T-cell (primary cell): ENCODE measurements at regions not wholly inside any gene's neighbourhood (a gene's known extent, or its start where the extent isn't known, plus 50 kb on each side); places are given as distances from the start of the nearest gene placed in this dataset.
A peak's percentile ranks its signal among the peaks of the same experiment; 100 is the strongest.
"Not testable (repeated sequence)": the region's sequence is repeated elsewhere in the genome, so short reads cannot be mapped to it uniquely, and the experiment has no call there.

Experiments
- ATAC-seq, 4 experiments: fragments of 200-7000 bp in 3 of 4; fragments of 150-1000 bp in 1 of 4; cut with Tn5 transposase; replicated peaks in 1 of 4; 1 replicate in 3 of 4; 2 replicates in 1 of 4; pipeline ENCODE4 v1.10.0; 2021; ENCODE audit warnings: moderate library complexity in 3 of 4, mild to moderate bottlenecking in 2 of 4, moderate number of reproducible peaks in 1 of 4
- CTCF ChIA-PET, 2 donors: fragments of 300-600 bp; sonication (Branson Sonifier 250); formaldehyde crosslinking; loops; one replicate each; lab custom pipeline; 2022; ENCODE audit warnings: antibody characterized with exemption in 2 of 2; lab: Charles Lee
- POLR2A ChIA-PET, 2 donors: fragments of 300-600 bp; sonication (Branson Sonifier 250); formaldehyde crosslinking; loops; one replicate each; lab custom pipeline; 2022; ENCODE audit warnings: antibody characterized with exemption in 2 of 2; lab: Charles Lee
- DNase-seq, 35 experiments: peaks; one replicate each; pipeline versions ENCODE4 v3.0.0 to v3.0.0-alpha.2; 2013 to 2023
- H3K27ac ChIP-seq: one replicate; pipeline ENCODE4 v1.5.1; 2013; ENCODE audit warnings: low read length
- H3K27me3 ChIP-seq, 2 experiments: replicated peaks in 1 of 2; 1 replicate in 1 of 2; 2 replicates in 1 of 2; pipeline versions ENCODE4 v1.6.1 to v1.7.0; 2013; ENCODE audit warnings: low read length in 1 of 2, mixed read lengths in 1 of 2; ENCODE audit not compliant: control insufficient read depth in 2 of 2, insufficient read depth in 2 of 2; ENCODE audit errors: extremely low read depth in 1 of 2
- H3K36me3 ChIP-seq, 2 donors: 1 replicate in 1 of 2; 2 replicates in 1 of 2; pipeline versions ENCODE4 v1.6.1 to v1.7.0; 2013; ENCODE audit warnings: low read length in 1 of 2; ENCODE audit not compliant: control insufficient read depth in 2 of 2, insufficient read depth in 1 of 2; ENCODE audit errors: extremely low read depth in 1 of 2
- H3K4me1 ChIP-seq, 2 experiments: 1 replicate in 1 of 2; 2 replicates in 1 of 2; pipeline versions ENCODE4 v1.6.1 to v1.7.0; 2013; ENCODE audit warnings: low read length in 2 of 2, mixed read lengths in 1 of 2; ENCODE audit not compliant: insufficient read depth in 2 of 2, control insufficient read depth in 1 of 2; ENCODE audit errors: extremely low read depth in 1 of 2
- H3K4me3 ChIP-seq, 2 donors: 1 replicate in 1 of 2; 2 replicates in 1 of 2; pipeline versions ENCODE4 v1.5.1 to v1.7.0; 2013; ENCODE audit warnings: mild to moderate bottlenecking in 2 of 2, low read length in 1 of 2, moderate library complexity in 1 of 2; ENCODE audit not compliant: control insufficient read depth in 1 of 2; ENCODE audit errors: extremely low read depth in 1 of 2
- H3K9me3 ChIP-seq: 2 replicates; pipeline ENCODE4 v1.7.0; 2013
- H3K27ac Mint-ChIP-seq, 2 donors: one replicate each; pipeline ENCODE4 v1.8.0; 2020 to 2021; ENCODE audit warnings: mild to moderate bottlenecking in 2 of 2, mixed read lengths in 2 of 2
- H3K27me3 Mint-ChIP-seq, 2 donors: one replicate each; pipeline ENCODE4 v1.8.0; 2021 to 2022; ENCODE audit warnings: mixed read lengths in 2 of 2
- H3K36me3 Mint-ChIP-seq: one replicate; pipeline ENCODE4 v1.8.0; 2021; ENCODE audit warnings: mixed read lengths
- H3K4me1 Mint-ChIP-seq, 3 donors: one replicate each; pipeline ENCODE4 v1.8.0; 2020 to 2022; ENCODE audit warnings: mixed read lengths in 3 of 3, mild to moderate bottlenecking in 1 of 3
- H3K4me3 Mint-ChIP-seq, 3 donors: one replicate each; pipeline ENCODE4 v1.8.0; 2020 to 2022; ENCODE audit warnings: mild to moderate bottlenecking in 3 of 3, mixed read lengths in 3 of 3, moderate library complexity in 3 of 3
- H3K9me3 Mint-ChIP-seq, 3 donors: one replicate each; pipeline ENCODE4 v1.8.0; 2020 to 2022; ENCODE audit warnings: mixed read lengths in 3 of 3
- WGBS: methylation state at CpG from one replicate; pipeline ENCODE4 v1.1.5; 2013; ENCODE audit warnings: missing lambda C conversion rate; ENCODE audit not compliant: insufficient coverage; 5-methylcytosine and 5-hydroxymethylcytosine counted together

DNA sequence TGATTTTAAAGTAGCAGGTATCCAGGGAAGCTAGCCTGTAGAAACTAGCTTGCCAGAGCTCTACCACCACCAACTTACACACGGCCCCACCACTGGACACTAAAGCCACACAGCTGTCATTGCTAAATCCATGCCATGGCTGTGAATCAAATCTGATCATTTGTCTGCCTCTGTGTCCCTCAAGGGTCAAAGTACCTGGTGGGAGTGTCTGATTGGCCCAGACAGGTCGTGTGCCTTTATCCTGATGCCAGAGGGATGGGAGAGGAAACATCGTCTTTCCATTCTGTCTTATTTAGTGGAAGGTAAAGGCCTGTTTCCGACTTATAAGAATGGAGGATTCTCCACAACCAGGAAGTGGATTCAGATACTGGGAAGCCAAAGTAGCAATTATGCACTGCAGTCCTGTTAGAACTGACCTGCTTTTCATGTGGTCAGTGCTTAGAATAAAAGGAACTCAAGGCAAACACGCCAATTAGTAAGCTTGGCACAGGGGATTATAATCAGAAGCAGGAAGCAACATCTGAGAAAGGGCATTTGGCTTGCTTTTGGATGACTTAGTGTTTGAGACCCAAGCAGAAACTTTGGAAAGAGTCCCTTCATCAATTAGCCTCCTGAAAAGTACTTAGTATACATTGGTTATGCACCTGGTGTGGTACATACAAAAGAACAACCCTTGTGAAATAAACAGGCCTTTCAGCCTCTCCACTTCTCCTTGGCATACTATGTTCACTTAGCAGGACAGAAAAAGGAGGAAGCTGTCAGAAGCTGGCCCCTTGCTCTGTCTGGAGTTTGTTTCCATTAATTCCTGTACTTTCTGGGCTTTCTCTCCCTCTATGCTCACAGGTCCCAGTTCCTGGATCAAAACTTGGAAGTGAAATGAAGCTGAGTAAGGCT lies 192.4 kb downstream of the NUFIP1 start:
- no peak for ATAC-seq
- CTCF ChIA-PET: no interaction called here

DNA sequence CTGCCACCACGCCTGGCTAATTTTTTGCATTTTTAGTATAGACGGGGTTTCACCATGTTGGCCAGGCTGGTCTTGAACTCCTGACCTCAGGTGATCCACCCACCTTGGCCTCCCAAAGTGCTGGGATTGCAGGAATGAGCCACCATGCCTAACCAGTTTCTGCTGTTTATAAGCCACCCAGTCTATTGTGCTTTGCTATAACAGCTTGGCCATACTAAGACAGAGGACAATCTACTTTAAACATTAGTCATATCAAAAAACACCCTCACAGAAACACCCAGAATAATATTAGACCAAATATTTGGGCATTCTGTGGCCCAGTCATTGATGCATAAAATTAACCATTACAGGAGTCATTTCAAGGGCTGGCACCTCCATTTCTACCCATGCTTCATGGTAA lies 193.2 kb downstream of the NUFIP1 start:
- DNase-seq, CTCF ChIA-PET, H3K4me3 ChIP-seq, H3K9me3 ChIP-seq, H3K27ac Mint-ChIP-seq, ATAC-seq, H3K4me3 Mint-ChIP-seq, H3K36me3 ChIP-seq, H3K27me3 Mint-ChIP-seq, H3K4me1 ChIP-seq, H3K27me3 ChIP-seq, H3K36me3 Mint-ChIP-seq, POLR2A ChIA-PET, H3K9me3 Mint-ChIP-seq, H3K27ac ChIP-seq, H3K4me1 Mint-ChIP-seq: not testable (repeated sequence)
- 100% methylated on average over 2 of the region's 2 CpGs for WGBS

More for the DNA sequence above, 192.4 kb downstream of the NUFIP1 start:
- Histone ChIP-seq H3K9me3 (no peaks in the 10 kb centered on the region), H3K27me3 (no peaks in the 10 kb centered on the region), H3K4me3 (no peak overlapping the region), H3K27ac (no peak overlapping the region), H3K36me3 (no peaks in the 10 kb centered on the region), H3K4me1 (no peaks in the 10 kb centered on the region)
- H3K36me3 Mint-ChIP-seq: no peaks in the 10 kb centered on the region
- no peak for DNase-seq
- no peaks in the 10 kb centered on the region for H3K9me3 Mint-ChIP-seq
- POLR2A ChIA-PET: no interaction called here
- peaks cover 0 to 5% of the 10 kb centered on the region in 2 donors for H3K27me3 Mint-ChIP-seq
- no peak overlapping the region for H3K4me3 Mint-ChIP-seq
- WGBS: 86% methylated on average over 3 of the region's 5 CpGs
- no peaks in the 10 kb centered on the region for H3K4me1 Mint-ChIP-seq
- H3K27ac Mint-ChIP-seq: peak overlapping the region in 1 of 2 donors; percentile 1

DNA sequence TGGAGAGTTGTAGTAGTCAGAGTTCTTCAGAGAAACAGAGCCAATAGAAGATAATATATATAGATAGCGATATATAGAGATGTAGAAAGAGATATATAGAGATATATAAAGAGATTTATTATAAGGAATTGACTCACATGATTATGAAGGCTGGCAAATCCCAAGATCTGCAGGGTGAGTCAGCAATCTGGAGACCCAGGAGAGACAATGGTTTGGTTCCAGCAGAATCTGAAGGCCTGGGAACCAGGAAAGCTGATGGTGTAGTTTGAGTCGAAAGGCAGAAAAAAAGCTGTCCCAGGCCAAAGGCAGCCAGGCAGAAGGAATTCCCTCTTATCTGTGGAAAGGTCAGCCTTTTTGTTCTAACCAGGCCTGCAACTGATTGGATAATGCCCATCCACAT lies 194.1 kb downstream of the NUFIP1 start:
- WGBS: 100% methylated on average over 2 of the region's 2 CpGs
- ChIA-PET POLR2A (no interaction called here), CTCF (no interaction called here)
- Mint-ChIP-seq H3K27me3 (no peaks in the 10 kb centered on the region), H3K4me1 (no peaks in the 10 kb centered on the region), H3K36me3 (no peaks in the 10 kb centered on the region), H3K9me3 (no peaks in the 10 kb centered on the region), H3K27ac (no peak overlapping the region), H3K4me3 (no peak overlapping the region)
- H3K4me1 ChIP-seq: no peaks in the 10 kb centered on the region
- H3K9me3 ChIP-seq: no peaks in the 10 kb centered on the region
- DNase-seq (no peak), ATAC-seq (no peak)
- H3K36me3 ChIP-seq: no peaks in the 10 kb centered on the region
- no peak overlapping the region for H3K4me3 ChIP-seq
- H3K27me3 ChIP-seq: no peaks in the 10 kb centered on the region
- H3K27ac ChIP-seq: no peak overlapping the region

DNA sequence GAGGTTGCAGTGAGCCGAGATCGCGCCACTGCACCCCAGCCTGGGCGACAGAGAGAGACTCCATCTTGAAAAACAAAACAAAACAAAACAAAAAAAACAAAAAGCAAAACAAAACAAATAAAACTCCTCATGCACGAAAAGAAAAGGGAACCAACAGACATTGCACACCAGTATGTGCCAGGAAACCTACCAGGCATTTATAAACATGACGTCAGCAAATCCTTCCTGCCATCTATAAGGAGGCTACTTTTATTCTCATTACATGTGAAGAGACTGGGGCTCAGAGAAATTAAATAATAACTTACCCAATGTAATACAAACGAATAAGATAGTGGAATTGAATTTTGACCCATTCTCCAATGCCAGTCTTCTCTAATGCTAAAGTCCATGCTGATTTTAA lies 197.2 kb downstream of the NUFIP1 start:
- H3K4me3 Mint-ChIP-seq: no peak overlapping the region
- H3K27ac Mint-ChIP-seq: no peak overlapping the region
- H3K9me3 ChIP-seq: no peaks in the 10 kb centered on the region
- H3K9me3 Mint-ChIP-seq: no peaks in the 10 kb centered on the region
- no peaks in the 10 kb centered on the region for H3K4me1 Mint-ChIP-seq
- no peak overlapping the region for H3K4me3 ChIP-seq
- H3K27me3 ChIP-seq: no peaks in the 10 kb centered on the region
- no peaks in the 10 kb centered on the region for H3K4me1 ChIP-seq
- H3K27me3 Mint-ChIP-seq: no peaks in the 10 kb centered on the region
- DNase-seq: no peak
- no peak for ATAC-seq
- ChIA-PET POLR2A (no interaction called here), CTCF (no interaction called here)
- no peaks in the 10 kb centered on the region for H3K36me3 Mint-ChIP-seq
- no peak overlapping the region for H3K27ac ChIP-seq
- H3K36me3 ChIP-seq: no peaks in the 10 kb centered on the region
- no CpG with 5 or more reads among the region's 7 CpGs for WGBS

DNA sequence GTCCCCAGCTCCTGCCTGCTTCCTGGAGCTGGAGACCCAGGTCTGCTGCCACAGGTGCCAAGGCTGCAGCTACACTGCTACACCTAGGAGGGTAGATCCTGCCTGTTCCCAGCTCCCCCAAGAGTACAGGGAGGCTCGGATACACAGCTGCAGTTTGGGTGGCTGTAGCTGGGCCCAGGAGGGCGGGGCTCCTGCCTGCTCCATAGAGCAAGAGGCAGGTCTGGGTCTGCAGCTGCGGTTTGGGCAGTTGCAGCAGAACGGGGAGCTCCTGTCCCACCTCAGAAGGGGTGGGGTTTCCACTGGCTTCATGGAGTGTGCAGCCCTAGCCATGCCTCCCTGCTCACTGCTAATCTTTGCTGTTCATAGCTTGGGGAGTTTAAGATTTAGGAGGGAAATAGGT lies 199.0 kb downstream of the NUFIP1 start:
- Histone ChIP-seq H3K27me3 (no peaks in the 10 kb centered on the region), H3K36me3 (no peaks in the 10 kb centered on the region), H3K4me3 (no peak overlapping the region), H3K9me3 (no peaks in the 10 kb centered on the region), H3K27ac (no peak overlapping the region), H3K4me1 (no peaks in the 10 kb centered on the region)
- no peaks in the 10 kb centered on the region for H3K4me1 Mint-ChIP-seq
- no peak for ATAC-seq
- H3K27me3 Mint-ChIP-seq: no peaks in the 10 kb centered on the region
- H3K4me3 Mint-ChIP-seq: no peak overlapping the region
- no peak for DNase-seq
- no peak overlapping the region for H3K27ac Mint-ChIP-seq
- 71% methylated on average over 4 of the region's 4 CpGs for WGBS
- no peaks in the 10 kb centered on the region for H3K36me3 Mint-ChIP-seq
- CTCF ChIA-PET: no interaction called here
- POLR2A ChIA-PET: no interaction called here
- no peaks in the 10 kb centered on the region for H3K9me3 Mint-ChIP-seq

DNA sequence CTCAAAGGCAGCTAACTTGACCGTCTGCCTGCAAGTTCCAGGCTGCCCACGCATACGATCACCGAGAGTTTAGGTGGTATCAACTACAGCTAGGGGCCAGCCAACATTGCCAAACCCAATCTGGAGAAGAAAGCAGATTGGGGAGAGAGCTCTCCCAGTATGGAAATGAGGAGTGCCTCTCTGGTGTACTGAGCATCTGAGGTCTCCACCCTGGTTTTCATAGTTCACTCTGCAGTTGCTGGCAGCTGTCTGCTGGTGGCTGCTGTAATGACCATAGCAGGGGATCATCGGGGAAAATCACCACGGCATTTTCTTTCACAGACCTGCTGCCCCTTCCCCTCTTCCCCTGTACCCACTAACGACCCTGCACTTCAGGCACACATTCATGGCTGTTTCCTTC lies 201.7 kb downstream of the NUFIP1 start:
- H3K36me3 ChIP-seq: no peaks in the 10 kb centered on the region
- DNase-seq: no peak
- Mint-ChIP-seq H3K27ac (no peak overlapping the region), H3K9me3 (no peaks in the 10 kb centered on the region), H3K4me1 (no peaks in the 10 kb centered on the region), H3K27me3 (peaks cover 0 to 2% of the 10 kb centered on the region in 2 donors), H3K4me3 (no peak overlapping the region), H3K36me3 (no peaks in the 10 kb centered on the region)
- H3K27ac ChIP-seq: no peak overlapping the region
- CTCF ChIA-PET: no interaction called here
- no peak overlapping the region for H3K4me3 ChIP-seq
- ATAC-seq: no peak
- no peaks in the 10 kb centered on the region for H3K4me1 ChIP-seq
- POLR2A ChIA-PET: no interaction called here
- H3K27me3 ChIP-seq: peaks cover 0 to 6% of the 10 kb centered on the region in 2 experiments
- H3K9me3 ChIP-seq: no peaks in the 10 kb centered on the region
- WGBS: 91% methylated on average over 7 of the region's 7 CpGs
